COR-L47 (cell line): ENCODE measurements at regions not wholly inside any gene's neighbourhood (a gene's known extent, or its start where the extent isn't known, plus 50 kb on each side); places are given as distances from the start of the nearest gene placed in this dataset.

Experiments
- DNase-seq: peaks from one replicate; lab custom pipeline; 2025; lab: John Stamatoyannopoulos, UW

- no peak for DNase-seq
These were observed 298.0 kb upstream of the TMEM229A start for GRCh38 chr7:124330731-124331407.

GRCh38 chr7:124328774-124329173 lies 295.9 kb upstream of the TMEM229A start:
- no peak for DNase-seq

- DNase-seq = no peak
These were observed 291.4 kb upstream of the TMEM229A start for GRCh38 chr7:124324262-124324661.

- no peak for DNase-seq
These were observed 290.7 kb upstream of the TMEM229A start for GRCh38 chr7:124323597-124323996.

GRCh38 chr7:124322561-124322960 lies 289.7 kb upstream of the TMEM229A start:
- no peak for DNase-seq

GRCh38 chr7:124318721-124319450 lies 286.0 kb upstream of the TMEM229A start:
- no peak for DNase-seq

- DNase-seq = no peak
These were observed 278.1 kb upstream of the TMEM229A start for GRCh38 chr7:124310934-124311390.

- no peak for DNase-seq
These were observed 275.5 kb upstream of the TMEM229A start for GRCh38 chr7:124308384-124308783.

GRCh38 chr7:124295289-124295688 lies 262.4 kb upstream of the TMEM229A start:
- no peak for DNase-seq

GRCh38 chr7:124284937-124285336 lies 252.1 kb upstream of the TMEM229A start:
- DNase-seq = no peak

GRCh38 chr7:124276005-124276622 lies 243.2 kb upstream of the TMEM229A start:
- no peak for DNase-seq

GRCh38 chr7:124275411-124275810 lies 242.5 kb upstream of the TMEM229A start:
- no peak for DNase-seq

GRCh38 chr7:124269774-124270173 lies 236.9 kb upstream of the TMEM229A start:
- DNase-seq = no peak

GRCh38 chr7:124267154-124267553 lies 234.3 kb upstream of the TMEM229A start:
- DNase-seq = no peak

GRCh38 chr7:124263232-124263827 lies 230.5 kb upstream of the TMEM229A start:
- DNase-seq = no peak

- no peak for DNase-seq
These were observed 228.8 kb upstream of the TMEM229A start for GRCh38 chr7:124261710-124262109.

- DNase-seq = no peak
These were observed 224.9 kb upstream of the TMEM229A start for GRCh38 chr7:124257638-124258308.

- no peak for DNase-seq
These were observed 222.3 kb upstream of the TMEM229A start for GRCh38 chr7:124255041-124255655.

- DNase-seq = no peak
These were observed 221.5 kb upstream of the TMEM229A start for GRCh38 chr7:124254396-124254795.

GRCh38 chr7:124251636-124252035 lies 218.8 kb upstream of the TMEM229A start:
- DNase-seq = no peak

- no peak for DNase-seq
These were observed 217.6 kb upstream of the TMEM229A start for GRCh38 chr7:124250297-124251034.
